HCT116 (cell line): ENCODE measurements at regions not wholly inside any gene's neighbourhood (a gene's known extent, or its start where the extent isn't known, plus 50 kb on each side); places are given as distances from the start of the nearest gene placed in this dataset.
"Not testable (repeated sequence)": the region's sequence is repeated elsewhere in the genome, so short reads cannot be mapped to it uniquely, and the experiment has no call there.

Source experiments
- ATAC-seq: fragments of 200-7000 bp; cut with Tn5 transposase; 2 replicates; pipeline ENCODE4 v1.9.1; 2020; ENCODE audit warnings: mild to moderate bottlenecking, moderate library complexity
- BruUV-seq: library from RNA; stranded (reverse); fragments of 400-500 nt; replicated peaks from 2 replicates; lab custom pipeline; 2021; lab: Mats Ljungman, UMichigan
- CTCF ChIA-PET: fragments of 300-600 bp; sonication (Branson Sonifier 250); formaldehyde crosslinking; loops from one replicate; lab custom pipeline; 2021; ENCODE audit warnings: antibody characterized with exemption; lab: Charles Lee
- POLR2A ChIA-PET: fragments of 300-600, 350-600 bp; sonication (Branson Sonifier 250); formaldehyde crosslinking; loops from one replicate; lab custom pipeline; 2021; ENCODE audit warnings: antibody characterized with exemption; lab: Charles Lee
- RAD21 ChIA-PET, 2 experiments: fragments of 300-600 bp; sonication (Branson Sonifier 250); formaldehyde crosslinking; loops; one replicate each; lab custom pipeline; 2023; ENCODE audit warnings: low total read pairs in 2 of 2; ENCODE audit not compliant: uncharacterized antibody in 2 of 2, unreplicated experiment in 2 of 2, low non-redundant PET in 1 of 2; lab: Charles Lee
- DNase-seq: peaks from one replicate; pipeline ENCODE4 v3.0.0-alpha.2; 2010; ENCODE audit warnings: low read depth, low spot score
- H2AFZ ChIP-seq: fragments of 200-600 bp; shearing (Covaris generic), sonication (generic); 2 replicates; pipeline ENCODE4 v1.6.1; 2017; ENCODE audit warnings: low read depth, mixed run types, mixed read lengths, antibody characterized with exemption, low read length; ENCODE audit not compliant: poor library complexity, severe bottlenecking
- H3K27ac ChIP-seq: 2 replicates; pipeline ENCODE4 v1.5.1; 2012; ENCODE audit warnings: low read depth, low read length
- H3K27me3 ChIP-seq: fragments of 200-600 bp; sonication (generic); 2 replicates; pipeline ENCODE4 v1.6.1; 2016; ENCODE audit warnings: mixed run types, low read length, mixed read lengths; ENCODE audit not compliant: insufficient read depth
- H3K36me3 ChIP-seq, 2 experiments: fragments of 200-500 bp in 1 of 2; fragments of 200-600 bp in 1 of 2; sonication (Bioruptor generic) in 1 of 2; sonication (generic) in 1 of 2; 2 replicates each; pipeline versions ENCODE4 v1.5.1 to v1.6.1; 2014 to 2016; ENCODE audit warnings: low read length in 2 of 2, inconsistent platforms in 1 of 2, mixed read lengths in 1 of 2, mixed run types in 1 of 2; ENCODE audit not compliant: insufficient read depth in 2 of 2, control insufficient read depth in 1 of 2
- H3K4me1 ChIP-seq, 2 experiments: fragments of 200-600 bp in 1 of 2; sonication (generic) in 1 of 2; 2 replicates each; pipeline versions ENCODE4 v1.5.1 to v1.6.1; 2012 to 2017; ENCODE audit warnings: low read length in 2 of 2, inconsistent platforms in 1 of 2, mild to moderate bottlenecking in 1 of 2, mixed read lengths in 1 of 2, mixed run types in 1 of 2, moderate library complexity in 1 of 2; ENCODE audit not compliant: insufficient read depth in 2 of 2, control insufficient read depth in 1 of 2
- H3K4me2 ChIP-seq: fragments of 200-600 bp; sonication (generic); 2 replicates; pipeline ENCODE4 v1.6.1; 2017; ENCODE audit warnings: mixed run types, low read length, mixed read lengths
- H3K4me3 ChIP-seq, 2 experiments: fragments of 200-600 bp in 1 of 2; sonication (generic) in 1 of 2; replicated peaks in 1 of 2; 2 replicates each; pipeline ENCODE4 v1.5.1; 2011 to 2016; ENCODE audit warnings: low read length in 2 of 2, control low read depth in 1 of 2, low read depth in 1 of 2, mild to moderate bottlenecking in 1 of 2, mixed read lengths in 1 of 2, mixed run types in 1 of 2
- H3K79me2 ChIP-seq: fragments of 200-600 bp; sonication (generic); 2 replicates; pipeline ENCODE4 v1.6.1; 2017; ENCODE audit warnings: mild to moderate bottlenecking, mixed run types, low read length, moderate library complexity, mixed read lengths; ENCODE audit not compliant: insufficient read depth
- H3K9ac ChIP-seq: fragments of 200-600 bp; sonication (generic); 2 replicates; pipeline ENCODE4 v1.6.1; 2016; ENCODE audit warnings: low read length, mixed read lengths
- H3K9me2 ChIP-seq: fragments of 200-600 bp; sonication (generic), shearing (Covaris generic); 2 replicates; pipeline ENCODE4 v1.6.1; 2017; ENCODE audit warnings: mixed run types, mild to moderate bottlenecking, moderate library complexity; ENCODE audit not compliant: insufficient read depth
- H3K9me3 ChIP-seq, 2 experiments: fragments of 200-500 bp in 1 of 2; fragments of 200-600 bp in 1 of 2; sonication (Bioruptor generic) in 1 of 2; sonication (generic) in 1 of 2; 2 replicates each; pipeline ENCODE4 v1.6.1; 2014 to 2017; ENCODE audit warnings: low read length in 2 of 2, mixed read lengths in 2 of 2, inconsistent platforms in 1 of 2, low read depth in 1 of 2, mild to moderate bottlenecking in 1 of 2, mixed run types in 1 of 2, moderate library complexity in 1 of 2; ENCODE audit not compliant: control insufficient read depth in 1 of 2, insufficient read depth in 1 of 2
- H4K20me1 ChIP-seq: fragments of 200-600 bp; sonication (generic), shearing (Covaris generic); 2 replicates; pipeline ENCODE4 v1.6.1; 2017; ENCODE audit warnings: mixed run types, mild to moderate bottlenecking, moderate library complexity; ENCODE audit not compliant: insufficient read depth
- ELF1 ChIP-seq: IDR thresholded peaks from 2 replicates; pipeline ENCODE4 v1.6.1; 2012; ENCODE audit warnings: low read depth, borderline replicate concordance
- POLR2A ChIP-seq: IDR thresholded peaks from 2 replicates; pipeline ENCODE4 v1.7.0; 2011; ENCODE audit warnings: borderline replicate concordance; ENCODE audit not compliant: insufficient read depth, insufficient read length; ENCODE audit errors: extremely low read depth
- intact Hi-C: fragments of 100-400 bp; cut with micrococcal nuclease; formaldehyde crosslinking; loops from 2 replicates; pipeline ENCODE4 v1.10.0; 2022
- TF ChIP-seq, protein P1 (sequence below): IDR thresholded peaks from 2 replicates; pipeline ENCODE4 v1.6.1; 2012; ENCODE audit warnings: low read depth

- TF ChIP-seq, protein P1, sequence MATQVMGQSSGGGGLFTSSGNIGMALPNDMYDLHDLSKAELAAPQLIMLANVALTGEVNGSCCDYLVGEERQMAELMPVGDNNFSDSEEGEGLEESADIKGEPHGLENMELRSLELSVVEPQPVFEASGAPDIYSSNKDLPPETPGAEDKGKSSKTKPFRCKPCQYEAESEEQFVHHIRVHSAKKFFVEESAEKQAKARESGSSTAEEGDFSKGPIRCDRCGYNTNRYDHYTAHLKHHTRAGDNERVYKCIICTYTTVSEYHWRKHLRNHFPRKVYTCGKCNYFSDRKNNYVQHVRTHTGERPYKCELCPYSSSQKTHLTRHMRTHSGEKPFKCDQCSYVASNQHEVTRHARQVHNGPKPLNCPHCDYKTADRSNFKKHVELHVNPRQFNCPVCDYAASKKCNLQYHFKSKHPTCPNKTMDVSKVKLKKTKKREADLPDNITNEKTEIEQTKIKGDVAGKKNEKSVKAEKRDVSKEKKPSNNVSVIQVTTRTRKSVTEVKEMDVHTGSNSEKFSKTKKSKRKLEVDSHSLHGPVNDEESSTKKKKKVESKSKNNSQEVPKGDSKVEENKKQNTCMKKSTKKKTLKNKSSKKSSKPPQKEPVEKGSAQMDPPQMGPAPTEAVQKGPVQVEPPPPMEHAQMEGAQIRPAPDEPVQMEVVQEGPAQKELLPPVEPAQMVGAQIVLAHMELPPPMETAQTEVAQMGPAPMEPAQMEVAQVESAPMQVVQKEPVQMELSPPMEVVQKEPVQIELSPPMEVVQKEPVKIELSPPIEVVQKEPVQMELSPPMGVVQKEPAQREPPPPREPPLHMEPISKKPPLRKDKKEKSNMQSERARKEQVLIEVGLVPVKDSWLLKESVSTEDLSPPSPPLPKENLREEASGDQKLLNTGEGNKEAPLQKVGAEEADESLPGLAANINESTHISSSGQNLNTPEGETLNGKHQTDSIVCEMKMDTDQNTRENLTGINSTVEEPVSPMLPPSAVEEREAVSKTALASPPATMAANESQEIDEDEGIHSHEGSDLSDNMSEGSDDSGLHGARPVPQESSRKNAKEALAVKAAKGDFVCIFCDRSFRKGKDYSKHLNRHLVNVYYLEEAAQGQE, result no peak
- TF ChIP-seq POLR2A, result no peak
- no peak for TF ChIP-seq ELF1
Measured at GRCh38 chr3:167030082-167030725, 349.9 kb downstream of the ZBBX start (continued).

GRCh38 chr3:167019503-167019902 lies 360.6 kb downstream of the ZBBX start:
- H3K4me1 ChIP-seq, H2AFZ ChIP-seq, BruUV-seq, H3K36me3 ChIP-seq, H3K9me3 ChIP-seq, intact Hi-C loops, H3K9ac ChIP-seq, ATAC-seq, H3K79me2 ChIP-seq, DNase-seq, H3K4me3 ChIP-seq, H3K27me3 ChIP-seq, H3K9me2 ChIP-seq, RAD21 ChIA-PET, H4K20me1 ChIP-seq, H3K4me2 ChIP-seq, H3K27ac ChIP-seq, POLR2A ChIA-PET: not testable (repeated sequence)
- CTCF ChIA-PET, result interaction anchor here (1.2 kb wide), 1 partner anchor 13 kb away, joined by 4 read pairs; no protein-coding TSS in a partner anchor

DNA sequence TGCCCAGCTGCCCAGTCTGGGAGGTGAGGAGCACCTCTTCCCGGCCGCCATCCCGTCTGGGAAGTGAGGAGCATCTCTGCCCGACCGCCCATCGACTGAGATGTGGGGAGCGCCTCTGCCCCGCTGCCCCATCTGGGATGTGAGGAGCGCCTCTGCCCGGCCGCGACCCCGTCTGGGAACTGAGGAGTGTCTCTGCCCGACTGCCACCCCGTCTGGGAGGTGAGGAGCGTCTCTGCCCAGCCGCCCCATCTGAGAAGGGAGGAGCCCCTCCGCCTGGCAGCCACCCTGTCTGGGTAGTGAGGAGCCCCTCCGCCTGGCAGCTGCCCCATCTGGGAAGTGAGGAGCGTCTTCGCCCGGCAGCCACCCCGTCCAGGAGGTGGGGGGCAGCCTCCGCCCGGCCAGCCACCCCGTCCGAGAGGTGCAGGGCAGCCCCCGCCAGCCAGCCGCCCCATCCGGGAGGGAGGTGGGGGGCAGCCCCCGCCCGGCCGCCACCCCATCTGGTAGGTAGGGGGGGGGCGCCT lies 361.4 kb downstream of the ZBBX start:
- H3K9me2 ChIP-seq, H3K4me1 ChIP-seq, H3K27me3 ChIP-seq, BruUV-seq, RAD21 ChIA-PET, H3K9me3 ChIP-seq, H3K9ac ChIP-seq, H4K20me1 ChIP-seq, H3K27ac ChIP-seq, H2AFZ ChIP-seq, intact Hi-C loops, POLR2A ChIA-PET, DNase-seq, CTCF ChIA-PET, H3K79me2 ChIP-seq, ATAC-seq, H3K4me2 ChIP-seq, H3K36me3 ChIP-seq, H3K4me3 ChIP-seq: not testable (repeated sequence)
